ENCODE measurements at regions not wholly inside any gene's neighbourhood (a gene's known extent, or its start where the extent isn't known, plus 50 kb on each side); places are given as distances from the start of the nearest gene placed in this dataset.
"Not testable (repeated sequence)": the region's sequence is repeated elsewhere in the genome, so short reads cannot be mapped to it uniquely, and the experiment has no call there.

GRCh38 chr2:194587739-194588270, 1069.2 kb upstream of the SLC39A10 start:
- DNase-seq = no peak

- no peak for DNase-seq
These were observed 1089.4 kb upstream of the SLC39A10 start for GRCh38 chr2:194567661-194568017.

- no peak for DNase-seq
These were observed 1089.9 kb upstream of the SLC39A10 start for GRCh38 chr2:194566907-194567660.

GRCh38 chr2:194564422-194564821, 1092.6 kb upstream of the SLC39A10 start:
- no peak for DNase-seq

- DNase-seq = no peak
These were observed 1094.7 kb upstream of the SLC39A10 start for GRCh38 chr2:194562329-194562728.

- no peak for DNase-seq
These were observed 1097.1 kb upstream of the SLC39A10 start for GRCh38 chr2:194559964-194560363.

- no peak for DNase-seq
These were observed 1097.5 kb upstream of the SLC39A10 start for GRCh38 chr2:194559523-194559922.

GRCh38 chr2:194557993-194558392, 1099.0 kb upstream of the SLC39A10 start:
- no peak for DNase-seq

- DNase-seq = no peak
These were observed 1100.4 kb upstream of the SLC39A10 start for GRCh38 chr2:194556629-194557028.

GRCh38 chr2:194553980-194554379, 1103.0 kb upstream of the SLC39A10 start:
- no peak for DNase-seq

GRCh38 chr2:194550702-194551101, 1106.3 kb upstream of the SLC39A10 start:
- DNase-seq = no peak

- no peak for DNase-seq
These were observed 1107.6 kb upstream of the SLC39A10 start for GRCh38 chr2:194549387-194549786.

- no peak for DNase-seq
These were observed 1111.0 kb upstream of the SLC39A10 start for GRCh38 chr2:194545978-194546377.

GRCh38 chr2:194539425-194539824, 1117.6 kb upstream of the SLC39A10 start:
- DNase-seq = no peak

- DNase-seq = no peak
These were observed 1130.9 kb upstream of the SLC39A10 start for GRCh38 chr2:194526121-194526520.

GRCh38 chr2:194514281-194514680, 1142.7 kb upstream of the SLC39A10 start:
- DNase-seq = no peak

- not testable (repeated sequence) for DNase-seq
These were observed 1146.0 kb upstream of the SLC39A10 start for GRCh38 chr2:194511070-194511469.

GRCh38 chr2:194504876-194505275, 1152.2 kb upstream of the SLC39A10 start:
- DNase-seq = not testable (repeated sequence)

GRCh38 chr2:194495046-194495445, 1162.0 kb upstream of the SLC39A10 start:
- DNase-seq = no peak

GRCh38 chr2:194494401-194494800, 1162.6 kb upstream of the SLC39A10 start:
- no peak for DNase-seq

GRCh38 chr2:194491409-194492115, 1165.5 kb upstream of the SLC39A10 start:
- no peak for DNase-seq

GRCh38 chr2:194486326-194486725, 1170.7 kb upstream of the SLC39A10 start:
- DNase-seq = no peak

GRCh38 chr2:194483041-194483440, 1174.0 kb upstream of the SLC39A10 start:
- DNase-seq = no peak

- DNase-seq = no peak
These were observed 1191.4 kb upstream of the SLC39A10 start for GRCh38 chr2:194465641-194466040.

Measured in NCI-H2029 treated with DMSO at 0.1 percent for 48 hours (cell line).